Activated T-helper 1 cell treated with Interleukin-2 at 50 U/mL for 16 hours (primary cell): ENCODE measurements at regions not wholly inside any gene's neighbourhood (a gene's known extent, or its start where the extent isn't known, plus 50 kb on each side); places are given as distances from the start of the nearest gene placed in this dataset.
A peak's percentile ranks its signal among the peaks of the same experiment; 100 is the strongest.

ENCODE experiments used
- DNase-seq: peaks from one replicate; pipeline ENCODE4 v3.0.0-alpha.2; 2020; ENCODE audit warnings: low read depth

DNA sequence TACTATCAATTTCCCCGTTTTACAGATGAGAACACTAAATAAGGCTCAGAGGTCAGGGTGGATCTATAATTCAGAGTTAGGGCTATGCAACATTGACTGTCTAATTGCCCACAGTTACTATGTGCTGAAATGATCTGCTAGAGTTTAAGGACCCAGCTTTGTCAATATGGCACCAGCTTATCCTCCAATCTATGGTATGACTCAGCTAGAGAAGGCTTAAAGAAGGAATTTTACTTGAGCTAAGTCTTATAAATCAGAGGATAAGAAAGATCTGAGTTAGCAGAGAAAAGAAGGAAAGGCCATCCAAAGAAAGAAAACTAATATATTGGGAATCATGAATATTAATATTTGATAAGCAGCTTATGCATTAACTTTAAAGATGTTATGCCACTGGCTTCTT is 78.1 kb downstream of the ASB9 start:
- DNase-seq, result no peak

DNA sequence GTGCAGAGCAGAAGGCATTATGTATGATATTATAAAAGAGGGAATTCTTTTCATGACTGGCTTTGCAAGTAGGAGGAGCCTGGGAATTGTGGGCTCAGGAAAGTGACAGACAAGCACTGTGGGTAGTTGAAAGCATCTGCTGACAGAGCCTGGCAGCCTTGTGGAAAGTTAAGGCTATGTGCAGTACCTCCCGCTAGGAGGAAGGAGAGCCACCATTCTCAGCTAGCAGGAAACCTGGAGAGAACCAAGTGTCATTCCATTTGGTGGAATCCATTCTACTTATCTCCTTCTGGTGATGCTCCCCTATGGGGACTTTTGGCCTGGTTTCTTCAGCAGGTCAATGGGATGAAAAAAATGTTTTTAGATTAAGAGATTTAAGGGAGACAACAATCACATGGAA is 81.8 kb downstream of the ASB9 start:
- no peak for DNase-seq

DNA sequence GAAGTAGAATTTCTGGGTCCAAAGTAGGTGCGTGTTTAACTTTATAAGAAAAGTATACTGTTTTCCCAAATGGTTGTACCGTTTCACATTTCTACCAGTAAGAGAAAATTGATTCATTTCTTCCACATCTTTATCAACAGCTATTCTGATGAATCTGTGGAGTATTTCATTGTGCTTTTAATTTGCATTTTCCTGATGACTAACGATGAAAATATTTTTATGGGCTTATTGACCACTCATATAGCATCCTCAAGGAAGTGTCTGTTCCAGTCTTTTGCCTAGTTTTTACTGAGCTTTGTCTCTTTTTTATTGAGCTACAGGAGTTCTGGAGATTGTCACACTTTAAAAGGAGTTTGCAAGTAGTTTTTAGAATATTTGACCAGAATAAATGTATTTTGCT is 92.6 kb downstream of the ASB9 start:
- DNase-seq, result no peak

DNA sequence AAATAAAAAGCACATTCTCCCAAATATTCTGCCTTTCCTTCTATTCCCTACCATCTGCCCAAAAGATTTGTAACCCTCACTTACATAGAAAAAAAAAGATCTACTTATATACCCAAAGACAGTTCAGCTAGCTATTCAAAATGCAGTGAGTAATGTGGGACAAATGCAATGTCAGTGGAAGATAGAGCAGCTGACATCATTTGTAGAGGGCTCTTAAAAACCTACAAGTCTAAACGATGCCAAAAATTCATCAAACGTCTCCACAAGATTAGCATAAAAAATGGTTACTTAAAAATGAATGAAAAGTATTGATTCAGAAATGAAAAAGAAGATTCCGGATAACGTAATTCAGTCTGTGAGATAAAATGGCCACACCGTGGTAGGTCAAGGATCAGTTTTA is 96.5 kb downstream of the ASB9 start:
- no peak for DNase-seq

DNA sequence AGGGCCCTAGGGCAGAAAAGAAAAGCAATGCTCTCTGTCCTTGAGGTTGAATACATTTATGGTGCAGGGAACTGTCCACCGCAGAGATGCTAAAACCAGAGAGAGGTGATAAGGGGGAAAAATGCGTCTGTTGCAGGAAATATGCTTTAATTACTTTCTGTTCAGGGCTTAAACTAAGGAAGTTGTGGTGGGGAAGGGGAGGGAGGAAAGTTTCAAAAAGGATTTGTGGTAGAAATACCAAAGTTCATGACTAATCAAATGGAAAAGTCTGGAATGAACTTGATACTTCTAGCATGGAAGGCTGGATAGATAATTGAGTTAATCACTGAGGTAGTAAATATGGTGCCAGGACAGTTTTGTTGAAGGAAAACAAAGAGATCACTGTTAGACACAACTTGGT is 99.0 kb downstream of the ASB9 start:
- no peak for DNase-seq

DNA sequence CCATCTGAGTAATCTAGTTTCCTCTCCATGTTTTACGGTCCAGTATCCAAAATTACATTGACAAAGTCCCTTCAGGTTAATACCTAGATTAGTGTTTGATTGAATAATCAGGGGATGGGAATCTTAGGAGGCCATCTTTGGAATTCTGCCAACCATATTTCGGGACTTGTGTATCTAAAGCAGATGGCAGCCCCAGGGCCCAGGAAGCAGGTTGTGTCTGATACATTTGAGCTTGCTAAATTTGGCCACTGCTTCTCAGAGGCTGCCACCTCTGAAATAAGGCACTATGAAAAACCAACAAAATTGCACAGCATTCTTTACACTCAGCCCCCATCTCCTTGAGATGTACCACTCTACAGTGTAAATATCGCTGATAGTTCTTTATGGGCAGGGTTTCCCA is 102.1 kb downstream of the ASB9 start:
- DNase-seq, result no peak

DNA sequence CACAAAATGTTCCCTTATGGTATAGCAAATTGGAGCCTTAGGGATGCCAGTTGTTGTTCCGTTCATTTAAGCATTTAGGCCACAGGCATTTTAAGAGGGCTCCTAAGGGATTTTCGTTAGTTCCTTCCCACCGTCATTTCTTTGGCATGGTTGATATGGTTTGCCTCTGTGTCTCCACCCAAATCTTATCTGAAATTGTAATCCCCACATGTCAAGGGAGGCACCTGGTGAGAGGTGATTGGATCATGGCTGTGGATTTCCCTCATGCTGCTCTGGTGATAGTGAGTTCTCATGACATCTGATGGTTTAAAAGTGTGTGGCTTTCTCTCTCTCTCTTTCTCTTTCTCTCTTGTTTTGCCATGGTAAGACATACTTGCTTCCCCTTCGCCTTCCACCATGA is 104.1 kb downstream of the ASB9 start:
- no peak for DNase-seq

DNA sequence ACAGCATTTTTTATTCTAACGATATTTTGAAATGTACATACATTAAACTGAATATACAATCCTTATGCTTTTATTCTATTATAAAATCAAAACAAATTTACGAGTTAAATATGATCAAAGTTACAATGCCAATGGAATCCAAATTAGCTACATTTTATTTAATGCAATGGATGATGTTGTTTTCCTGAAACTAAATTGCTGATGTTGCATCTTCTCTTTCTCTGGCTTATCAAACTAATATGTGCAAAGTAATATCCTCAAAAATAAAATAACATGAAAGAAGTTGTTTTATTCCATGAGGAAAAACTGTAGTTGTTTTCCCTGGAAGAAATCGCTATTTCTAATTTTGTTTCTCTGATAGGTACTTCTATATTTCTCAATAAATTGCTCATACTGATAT is 106.8 kb downstream of the ASB9 start:
- no peak for DNase-seq

DNA sequence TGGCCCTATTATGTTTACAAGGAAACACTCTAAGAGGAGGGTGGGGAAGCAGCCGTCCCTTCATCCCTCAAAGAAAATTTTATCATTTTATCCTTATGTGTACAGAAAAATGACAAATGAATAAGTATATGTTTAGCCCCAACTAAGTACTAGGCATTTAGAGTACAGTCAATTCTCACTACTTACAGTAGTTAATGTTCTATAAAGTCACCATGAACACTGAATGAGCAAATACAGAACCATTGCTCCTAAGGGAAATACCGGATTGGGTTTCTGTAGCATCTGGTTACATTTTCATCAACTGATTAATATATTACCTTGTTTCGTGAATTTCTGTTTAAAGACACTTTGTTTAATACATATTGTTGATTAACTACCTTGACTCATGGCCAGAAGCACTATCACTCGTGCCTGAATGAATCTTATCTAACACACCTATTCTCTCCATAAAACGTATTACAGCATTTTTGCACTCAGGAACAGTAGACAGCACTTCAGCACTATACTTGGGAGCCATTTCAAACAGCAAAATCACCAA is 109.3 kb downstream of the ASB9 start:
- no peak for DNase-seq

DNA sequence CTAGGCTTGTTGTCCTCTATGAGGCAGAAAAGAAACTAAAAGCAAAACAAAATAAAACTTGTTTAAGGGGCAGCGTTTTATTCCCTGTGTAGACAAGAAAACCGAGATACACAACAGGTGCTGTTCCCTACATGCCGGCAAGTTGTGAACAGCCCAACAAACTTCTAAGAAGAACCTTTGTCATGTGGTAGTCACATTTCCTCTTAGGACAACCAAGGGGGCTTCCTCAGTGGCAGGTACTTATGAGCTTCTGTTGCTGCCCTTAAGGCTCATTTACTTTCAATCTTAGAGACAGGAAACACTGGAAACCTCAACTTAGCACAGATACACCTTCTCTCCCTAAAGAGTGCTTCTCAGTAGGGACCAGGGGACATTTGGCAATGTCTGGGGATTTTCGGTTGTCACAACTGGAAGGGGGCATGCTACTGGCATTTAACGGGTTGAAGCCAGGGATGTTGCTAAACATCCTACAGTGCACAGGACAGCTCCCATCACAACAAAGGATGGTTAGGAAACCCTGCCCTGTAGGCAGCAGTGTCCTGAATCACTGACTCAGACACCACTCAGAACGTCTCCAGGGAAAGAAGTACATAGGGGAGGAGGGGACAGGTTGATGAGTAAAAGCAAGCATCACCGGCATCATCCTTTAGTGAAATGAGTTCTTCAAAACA is 111.0 kb downstream of the ASB9 start:
- DNase-seq, result no peak

DNA sequence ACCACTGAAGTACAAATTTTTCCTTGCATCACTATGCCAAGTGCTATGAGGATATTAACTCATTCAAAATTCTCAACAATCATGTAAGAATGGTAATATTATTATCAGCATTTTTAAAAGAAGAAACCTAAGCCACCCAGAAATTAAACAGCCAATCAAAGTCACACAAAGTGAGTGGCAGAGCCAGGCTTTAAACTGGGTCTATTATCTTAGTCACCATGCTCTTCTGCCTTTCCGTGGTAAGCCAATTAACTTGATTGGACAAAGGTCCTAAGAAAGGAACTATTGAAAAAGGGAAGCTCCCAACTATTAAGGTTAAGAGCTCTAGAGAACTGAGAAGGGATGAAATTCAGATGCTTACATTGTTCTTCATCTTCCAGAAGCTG is 111.5 kb downstream of the ASB9 start:
- no peak for DNase-seq

DNA sequence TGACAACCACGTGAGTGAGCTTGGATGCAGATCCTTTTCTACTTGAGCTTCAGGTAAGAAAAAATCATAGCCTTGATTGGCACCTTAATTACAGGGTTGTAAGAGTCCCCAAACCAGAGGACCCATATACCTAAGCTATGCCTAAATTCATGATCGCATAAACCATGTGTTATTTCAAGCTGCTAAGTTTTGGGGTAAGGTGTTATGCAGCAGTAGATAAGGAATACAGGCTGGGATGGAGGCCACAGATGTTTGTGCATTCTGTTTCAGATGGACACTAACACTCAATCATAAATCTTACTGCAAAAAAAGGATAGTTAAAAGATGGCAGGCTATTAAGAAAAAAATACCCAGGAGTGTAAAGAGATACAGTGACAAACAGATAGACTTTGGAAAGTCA is 112.3 kb downstream of the ASB9 start:
- DNase-seq, result no peak

DNA sequence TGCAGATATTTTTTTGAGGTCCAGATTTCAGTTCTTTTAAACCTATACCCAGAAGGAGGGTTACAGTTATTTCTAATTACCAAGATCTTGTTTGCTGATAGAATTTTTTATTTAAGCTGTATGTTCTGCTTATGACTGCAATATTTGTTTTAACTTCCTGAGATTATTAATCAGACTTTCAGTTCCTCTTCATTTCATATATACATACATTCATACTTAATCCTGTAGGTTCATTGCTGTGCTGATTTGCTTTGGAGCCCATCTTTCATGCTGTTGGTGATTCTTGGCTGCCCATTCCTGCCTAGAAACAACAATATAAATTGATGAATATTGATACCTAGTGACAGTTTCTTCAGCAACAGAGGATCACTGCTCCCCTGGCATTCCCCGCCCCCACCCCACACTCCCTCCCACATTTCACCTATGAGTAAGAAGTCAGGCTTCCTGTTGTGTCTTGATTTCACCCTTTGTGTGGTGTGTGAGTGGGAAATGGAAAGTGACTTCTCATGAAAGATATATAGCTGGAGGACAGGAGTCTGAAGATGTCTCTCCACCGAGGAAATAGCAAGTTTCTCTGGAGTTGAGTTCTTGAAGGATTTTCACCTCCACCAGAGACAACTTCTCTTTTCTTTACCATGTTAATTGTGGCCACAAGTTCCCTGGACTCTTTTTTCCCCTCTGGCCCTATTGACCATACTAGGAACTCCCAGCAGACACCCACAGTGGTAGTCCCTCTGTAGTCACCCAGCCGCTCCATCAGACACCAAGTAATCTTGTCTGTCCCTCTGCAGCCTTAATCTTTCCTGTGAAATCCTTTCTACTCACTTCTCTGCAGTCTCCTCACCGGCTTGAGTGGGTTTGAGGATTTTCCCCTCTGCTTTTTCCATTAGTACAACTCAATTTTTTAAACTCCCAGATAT is 118.4 kb downstream of the ASB9 start:
- no peak for DNase-seq

DNA sequence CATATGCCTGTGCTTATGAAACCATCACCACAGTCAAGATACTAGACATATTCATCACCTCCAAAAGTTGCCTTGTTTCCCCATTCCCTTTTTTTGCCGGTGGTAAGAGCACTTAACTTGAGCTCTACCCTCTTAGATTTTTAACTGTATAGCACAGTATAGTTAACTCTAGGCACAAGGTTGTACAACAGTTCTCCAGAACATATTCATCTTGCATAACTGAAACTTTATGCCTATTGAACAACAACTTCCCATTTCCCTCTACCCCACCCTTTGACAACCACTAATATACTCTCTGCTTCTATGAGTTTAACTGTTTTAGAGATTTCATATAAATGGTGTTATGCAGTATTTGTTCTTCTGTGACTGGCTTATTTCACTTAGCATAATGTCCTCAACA is 119.3 kb downstream of the ASB9 start:
- no peak for DNase-seq

DNA sequence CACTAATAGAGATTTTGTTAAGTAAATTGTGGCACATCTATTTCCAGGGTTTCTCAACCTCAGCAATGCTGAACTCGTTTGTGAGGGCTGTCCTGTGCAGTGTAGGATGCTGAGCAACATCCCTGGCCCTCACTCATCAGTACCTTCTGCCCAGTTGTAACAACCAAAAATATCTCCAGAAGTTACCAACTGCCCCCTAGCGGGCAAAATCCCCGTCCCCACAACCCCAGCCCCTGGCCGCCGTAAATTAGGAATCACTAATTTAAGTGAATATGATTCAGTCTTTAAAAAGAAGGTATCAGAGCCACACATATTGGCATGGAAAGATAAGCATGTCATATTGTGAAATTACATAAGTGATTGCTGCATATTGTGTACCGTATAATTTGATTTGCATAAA is 123.4 kb downstream of the ASB9 start:
- no peak for DNase-seq

DNA sequence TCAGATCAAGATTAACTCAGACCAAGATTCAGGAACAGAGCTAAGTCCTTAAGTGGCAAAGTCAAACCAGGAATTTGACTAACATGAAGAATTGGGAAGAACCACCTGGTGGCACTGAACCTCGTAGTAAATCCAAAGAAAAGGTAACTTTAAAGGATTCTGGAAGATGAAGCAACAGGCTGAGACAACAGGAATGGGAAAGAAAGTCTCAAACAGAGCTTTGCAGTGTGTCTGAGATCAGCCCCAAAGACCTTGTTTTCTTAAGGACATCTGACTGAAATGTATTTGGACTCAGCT is 126.1 kb downstream of the ASB9 start:
- no peak for DNase-seq

DNA sequence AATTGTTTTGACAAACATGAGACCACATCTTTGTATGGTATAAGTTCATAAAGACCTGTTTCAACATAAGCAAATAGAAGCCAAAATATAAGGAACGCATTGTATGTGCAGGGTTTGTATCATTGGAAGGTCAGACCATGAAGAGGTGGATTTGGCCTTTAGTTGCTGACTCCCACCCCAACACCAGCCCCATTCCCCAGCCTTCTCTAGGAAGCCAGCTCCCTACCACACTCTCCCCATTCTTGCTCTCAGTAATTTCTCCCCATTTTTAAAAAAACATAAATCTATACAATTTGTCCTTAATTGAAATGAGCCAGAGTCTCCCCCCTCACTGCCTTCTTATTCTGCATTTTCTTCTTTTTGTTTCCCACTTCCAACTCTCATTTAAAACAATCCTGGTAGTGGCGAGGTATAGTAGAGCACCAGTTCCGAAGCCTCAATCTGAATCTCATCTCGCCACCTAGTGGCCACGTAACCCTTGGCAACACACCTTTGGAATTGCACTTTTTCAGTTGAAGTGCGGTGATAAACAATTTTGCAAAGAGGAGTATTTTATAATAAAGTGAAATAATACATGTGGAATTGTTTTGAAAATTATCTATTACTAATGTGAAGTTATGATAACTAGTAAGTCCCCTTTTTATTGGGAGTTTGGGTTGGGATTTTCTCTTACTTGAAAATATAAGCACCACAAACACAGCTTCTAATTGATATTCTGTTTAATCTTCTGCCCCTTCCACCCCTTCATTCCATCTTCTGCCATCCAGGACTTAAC is 126.6 kb downstream of the ASB9 start:
- peak; percentile 23 for DNase-seq

DNA sequence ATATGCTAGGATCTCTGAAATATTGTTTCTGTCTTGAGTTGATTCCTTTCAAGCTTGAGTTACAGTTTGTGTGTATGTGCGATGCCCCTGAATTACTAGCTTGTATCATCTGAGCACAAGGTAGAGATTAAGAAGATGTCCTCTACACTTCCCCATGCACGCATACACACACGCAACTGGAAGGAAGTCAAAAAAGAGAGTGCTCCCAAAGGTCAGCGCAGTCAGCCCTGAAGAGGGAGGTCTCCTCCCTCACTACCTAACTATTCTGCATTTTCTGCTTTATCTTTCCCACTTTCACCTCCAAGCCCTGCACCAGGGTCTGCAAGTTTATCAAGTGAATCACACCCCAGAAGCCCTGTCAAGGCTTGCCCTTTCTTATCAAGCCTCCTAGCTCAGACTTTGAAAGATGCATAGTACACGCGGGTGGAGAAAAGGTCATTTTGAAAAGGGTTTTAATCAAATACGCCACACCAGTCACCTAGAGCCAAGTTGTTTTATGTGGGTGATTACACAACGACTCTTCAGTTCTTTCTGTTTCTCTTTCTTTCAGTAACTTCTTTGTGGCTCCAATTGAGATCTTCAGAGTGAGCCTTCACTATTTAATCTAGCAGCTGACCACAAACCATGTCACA is 127.7 kb downstream of the ASB9 start:
- no peak for DNase-seq

DNA sequence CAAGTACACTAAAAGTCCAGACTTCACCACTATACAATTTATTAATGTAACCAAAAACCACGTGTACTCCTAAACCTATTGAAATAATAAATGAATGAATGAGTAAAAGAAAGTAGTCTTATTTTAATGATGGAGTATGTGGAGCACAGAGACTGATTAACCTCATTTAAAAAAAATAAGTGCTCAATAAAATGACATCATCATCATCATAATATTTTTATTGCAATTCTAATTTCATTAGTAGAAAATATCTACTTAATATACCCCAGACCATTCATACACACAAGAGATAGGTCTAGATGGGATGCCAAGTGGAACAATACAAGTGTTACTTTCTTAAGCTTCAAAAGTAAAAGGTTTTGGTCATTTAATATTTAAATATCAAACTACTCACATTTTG is 133.1 kb downstream of the ASB9 start:
- no peak for DNase-seq

DNA sequence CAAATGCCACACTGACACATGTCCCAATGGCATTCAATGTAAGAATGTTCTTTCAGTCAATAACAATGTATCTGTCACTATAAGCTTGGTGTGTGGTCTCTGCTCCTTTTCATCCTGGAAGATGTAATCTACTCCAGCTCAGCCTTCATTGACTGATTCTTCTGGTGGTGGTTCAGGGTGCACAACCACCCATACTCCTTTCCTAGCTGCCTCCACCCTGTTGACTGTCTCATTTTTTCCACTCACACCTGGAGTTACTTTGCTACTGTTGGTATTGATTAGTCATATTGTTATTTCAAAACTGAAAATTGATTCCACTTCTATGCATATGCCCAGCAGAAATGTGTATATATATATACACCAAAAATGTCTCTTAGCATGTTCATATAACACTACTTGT is 140.5 kb downstream of the ASB9 start:
- DNase-seq, result no peak

DNA sequence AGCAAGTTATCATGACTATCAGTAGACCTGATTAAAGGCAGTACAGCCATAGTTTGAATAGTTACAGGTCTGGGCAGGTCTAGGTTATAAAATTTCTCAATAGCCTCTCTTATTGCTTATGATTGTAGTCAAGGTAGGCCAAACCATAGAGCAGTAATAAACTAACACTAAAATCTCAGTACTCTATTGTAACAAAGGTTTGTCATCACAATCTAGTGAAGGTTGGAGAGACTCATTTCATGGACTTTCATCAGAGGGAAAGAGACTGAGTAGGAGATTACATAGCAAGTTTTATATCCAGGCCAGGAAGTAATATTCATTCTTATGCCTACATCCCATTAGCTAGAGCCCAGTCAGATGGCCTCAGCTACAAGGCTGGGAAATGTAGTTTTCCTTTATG is 141.0 kb downstream of the ASB9 start:
- no peak for DNase-seq

DNA sequence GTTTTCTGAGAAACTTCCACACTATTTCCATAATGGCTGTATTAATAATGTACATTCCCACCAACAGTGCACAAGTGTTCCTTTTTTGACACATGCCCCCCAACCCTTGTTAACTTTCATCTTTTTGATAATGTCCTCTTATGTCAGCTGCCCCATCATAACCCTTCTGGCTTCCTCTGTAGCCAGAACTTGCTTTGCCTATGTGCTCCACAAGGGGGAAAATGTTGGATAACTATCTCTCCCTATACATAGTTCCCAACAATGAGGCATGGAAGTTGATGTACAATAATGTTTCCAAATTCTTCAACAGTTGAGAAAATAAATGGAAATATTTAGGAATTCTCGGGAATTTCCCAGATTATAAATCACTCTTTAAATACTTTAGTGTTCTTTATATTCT is 142.9 kb downstream of the ASB9 start:
- no peak for DNase-seq

DNA sequence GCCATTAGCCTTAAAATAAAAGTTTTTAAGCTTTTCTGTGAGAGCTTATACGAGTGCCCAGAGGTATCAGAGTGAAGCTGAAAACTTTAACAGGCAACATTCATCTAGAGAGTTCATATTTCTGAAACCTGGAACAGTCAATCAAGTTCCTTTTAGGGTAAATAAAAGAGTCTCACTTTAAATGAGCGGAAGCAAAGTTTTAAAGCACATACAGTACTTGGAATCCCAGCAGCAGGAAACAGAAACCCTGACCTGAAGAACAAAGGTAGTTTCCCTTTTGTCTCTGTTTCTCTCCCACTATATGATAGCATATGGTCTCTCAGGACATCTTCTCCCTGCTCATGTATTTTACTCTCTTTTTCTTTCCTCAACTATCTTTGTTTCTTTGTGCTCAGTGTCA is 153.0 kb downstream of the ASB9 start:
- no peak for DNase-seq
